Colonic mucosa (tissue), 4 donors: ENCODE measurements at regions not wholly inside any gene's neighbourhood (a gene's known extent, or its start where the extent isn't known, plus 50 kb on each side); places are given as distances from the start of the nearest gene placed in this dataset.
"Not testable (repeated sequence)": the region's sequence is repeated elsewhere in the genome, so short reads cannot be mapped to it uniquely, and the experiment has no call there.

Source experiments
- DNase-seq: peaks from one replicate; pipeline ENCODE4 v3.0.0-alpha.2; 2020
- H3K27ac ChIP-seq: fragments of 200-600 bp; one replicate; pipeline ENCODE4 v1.8.0; 2021
- H3K27me3 ChIP-seq: fragments of 200-600 bp; one replicate; pipeline ENCODE4 v1.8.0; 2021
- H3K36me3 ChIP-seq: fragments of 200-600 bp; one replicate; pipeline ENCODE4 v1.8.0; 2021
- H3K4me1 ChIP-seq: fragments of 200-600 bp; one replicate; pipeline ENCODE4 v1.8.0; 2021; ENCODE audit warnings: mild to moderate bottlenecking
- H3K4me3 ChIP-seq: fragments of 200-600 bp; one replicate; pipeline ENCODE4 v1.8.0; 2021
- H3K9ac ChIP-seq, 2 donors: one replicate each; pipeline ENCODE4 v1.7.0; 2013; ENCODE audit warnings: control low read depth in 2 of 2, low read depth in 2 of 2, low read length in 2 of 2
- H3K9me3 ChIP-seq: fragments of 200-600 bp; one replicate; pipeline ENCODE4 v1.8.0; 2021
- CTCF ChIP-seq: fragments of 200-600 bp; IDR thresholded peaks from one replicate; pipeline ENCODE4 v1.8.0; 2022; ENCODE audit warnings: antibody characterized with exemption, mild to moderate bottlenecking
- intact Hi-C: fragments of 100-400 bp; cut with DNase I; formaldehyde crosslinking; loops from one replicate; pipeline ENCODE4 v1.14.1; 2022
- donor health status: healthy.
- donor health status: DM: no; HTN: no; CAD: no.
- donor health status: DM: no; HTN: no; CAD: no.

DNA sequence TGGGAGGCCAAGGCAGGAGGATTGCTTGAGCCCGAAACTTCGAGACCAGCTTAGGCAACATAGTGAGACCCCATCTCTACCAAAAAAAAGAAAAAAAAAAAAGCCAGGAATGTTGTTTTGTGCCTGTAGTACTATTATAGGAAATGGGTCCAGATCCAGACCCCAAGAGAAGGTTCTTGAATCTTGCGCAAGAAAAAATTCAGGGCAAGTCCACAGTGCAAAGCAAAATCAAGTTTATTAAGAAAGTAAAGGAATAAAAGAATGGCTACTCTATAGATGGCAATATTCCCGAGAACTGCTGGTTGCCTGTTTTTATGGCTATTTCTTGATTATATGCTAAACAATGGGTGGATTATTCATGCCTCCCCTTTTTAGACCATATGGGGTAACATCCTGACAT, 51.2 kb upstream of the RDX start:
- Histone ChIP-seq H3K27me3 (no peaks in the 10 kb centered on the region), H3K4me3 (no peak overlapping the region), H3K36me3 (no peaks in the 10 kb centered on the region), H3K9ac (no peak overlapping the region), H3K9me3 (no peaks in the 10 kb centered on the region), H3K4me1 (no peaks in the 10 kb centered on the region), H3K27ac (no peak overlapping the region)
- intact Hi-C loops = no loop called here
- TF ChIP-seq CTCF = no peak
- DNase-seq = no peak

GRCh38 chr11:110349138-110349996, 53.0 kb upstream of the RDX start:
- intact Hi-C loops = no loop called here
- no peak overlapping the region for H3K9ac ChIP-seq
- no peak for DNase-seq
- no peaks in the 10 kb centered on the region for H3K36me3 ChIP-seq
- H3K9me3 ChIP-seq = no peaks in the 10 kb centered on the region
- H3K27me3 ChIP-seq = no peaks in the 10 kb centered on the region
- no peak for TF ChIP-seq CTCF
- no peak overlapping the region for H3K27ac ChIP-seq
- no peaks in the 10 kb centered on the region for H3K4me1 ChIP-seq
- H3K4me3 ChIP-seq = no peak overlapping the region

GRCh38 chr11:110349997-110350383, 53.6 kb upstream of the RDX start:
- H3K9me3 ChIP-seq, H3K27ac ChIP-seq, H3K9ac ChIP-seq, H3K4me1 ChIP-seq, H3K27me3 ChIP-seq, intact Hi-C loops, H3K36me3 ChIP-seq, DNase-seq, H3K4me3 ChIP-seq: not testable (repeated sequence)

DNA sequence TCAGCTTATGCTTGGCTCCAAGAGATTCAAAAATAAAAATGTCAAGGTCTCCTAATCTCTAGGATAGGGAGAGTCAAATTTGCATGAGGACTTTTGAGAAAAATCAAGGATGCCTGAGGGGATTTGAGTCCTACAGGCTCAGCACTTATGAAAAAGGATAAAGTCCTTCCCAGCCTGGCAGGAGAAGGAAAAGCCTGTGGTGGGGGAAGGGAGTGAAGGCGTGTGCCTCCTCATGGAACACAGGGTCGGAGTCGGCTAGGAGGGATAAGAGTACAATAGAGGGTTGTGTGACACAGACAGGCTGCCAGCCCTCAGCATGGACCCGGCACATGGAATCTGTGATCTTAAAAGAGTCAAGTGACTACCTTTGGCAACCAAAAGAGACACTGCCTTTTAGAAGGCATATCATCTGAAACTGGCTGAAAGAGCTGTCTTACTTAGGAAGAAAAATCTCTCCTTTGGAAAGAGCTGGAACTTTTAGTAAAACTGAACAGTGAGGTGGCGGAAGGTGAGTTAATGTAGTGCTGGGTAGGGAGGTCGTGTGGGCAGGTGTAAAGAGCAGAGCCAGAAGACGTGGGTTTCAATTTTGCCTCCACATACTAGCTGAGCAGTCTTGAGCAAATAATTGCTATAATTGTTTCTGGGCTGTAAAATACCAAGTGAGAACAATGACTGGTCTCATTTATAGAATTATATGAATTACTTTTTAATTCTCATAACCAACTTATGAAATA, 58.8 kb upstream of the RDX start:
- no peak for TF ChIP-seq CTCF
- no peak overlapping the region for H3K9ac ChIP-seq
- H3K4me1 ChIP-seq = no peaks in the 10 kb centered on the region
- no peak for DNase-seq
- no peaks in the 10 kb centered on the region for H3K36me3 ChIP-seq
- intact Hi-C loops = no loop called here
- H3K27ac ChIP-seq = no peak overlapping the region
- H3K4me3 ChIP-seq = no peak overlapping the region
- no peaks in the 10 kb centered on the region for H3K27me3 ChIP-seq
- no peaks in the 10 kb centered on the region for H3K9me3 ChIP-seq

- Histone ChIP-seq H3K4me3 (no peak overlapping the region), H3K4me1 (no peaks in the 10 kb centered on the region), H3K27ac (no peak overlapping the region), H3K9ac (no peak overlapping the region), H3K36me3 (no peaks in the 10 kb centered on the region), H3K27me3 (no peaks in the 10 kb centered on the region), H3K9me3 (no peaks in the 10 kb centered on the region)
- intact Hi-C loops = no loop called here
- DNase-seq = no peak
- no peak for TF ChIP-seq CTCF
These were observed 60.6 kb upstream of the RDX start for GRCh38 chr11:110356762-110357671.
